GM21717 (cell line): ENCODE measurements at regions not wholly inside any gene's neighbourhood (a gene's known extent, or its start where the extent isn't known, plus 50 kb on each side); places are given as distances from the start of the nearest gene placed in this dataset.
"Not testable (repeated sequence)": the region's sequence is repeated elsewhere in the genome, so short reads cannot be mapped to it uniquely, and the experiment has no call there.

ENCODE experiments used
- ATAC-seq: cut with Tn5 transposase; IDR thresholded peaks from one replicate; pipeline ENCODE4 v1.9.1; 2021; ENCODE audit warnings: mild to moderate bottlenecking, moderate library complexity; ENCODE audit not compliant: unreplicated experiment

GRCh38 chr14:28944605-28945004 is 178.0 kb downstream of the FOXG1 start:
- ATAC-seq: no peak

DNA sequence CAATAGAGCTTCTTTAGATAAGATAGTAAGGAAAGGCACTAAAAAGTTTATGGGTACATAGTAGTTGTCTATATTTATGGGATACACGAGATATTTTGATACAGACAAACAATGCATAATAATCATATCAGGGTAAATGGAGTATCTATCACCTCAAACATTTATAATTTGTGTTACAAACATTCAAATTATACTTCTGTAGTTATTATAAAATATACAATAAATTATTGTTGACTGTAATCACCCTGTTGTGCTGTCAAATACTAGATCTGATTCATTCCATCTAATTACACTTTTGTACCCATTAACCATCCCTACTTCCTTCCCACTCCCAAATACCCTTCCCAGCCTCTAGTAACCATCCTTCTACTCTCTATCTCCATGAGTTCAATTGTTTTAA is 179.7 kb downstream of the FOXG1 start:
- ATAC-seq: no peak

DNA sequence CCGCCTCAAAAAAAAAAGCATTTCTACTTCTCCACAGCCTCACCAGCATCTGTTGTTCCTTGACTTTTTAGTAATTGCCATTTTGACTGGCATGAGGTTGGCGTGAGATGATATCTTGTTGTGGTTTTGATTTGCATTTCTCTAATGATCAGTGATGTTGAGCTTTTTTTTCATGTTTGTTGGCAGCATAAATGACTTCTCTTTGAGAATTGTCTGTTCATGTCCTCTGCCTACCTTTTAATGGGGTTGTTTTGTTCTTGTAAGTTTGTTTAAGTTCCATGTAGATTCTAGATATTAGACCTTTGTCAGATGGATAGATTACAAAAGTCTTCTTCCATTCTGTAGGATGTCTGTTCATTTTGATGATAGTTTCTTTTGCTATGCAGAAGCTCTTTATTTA is 182.9 kb downstream of the FOXG1 start:
- no peak for ATAC-seq

DNA sequence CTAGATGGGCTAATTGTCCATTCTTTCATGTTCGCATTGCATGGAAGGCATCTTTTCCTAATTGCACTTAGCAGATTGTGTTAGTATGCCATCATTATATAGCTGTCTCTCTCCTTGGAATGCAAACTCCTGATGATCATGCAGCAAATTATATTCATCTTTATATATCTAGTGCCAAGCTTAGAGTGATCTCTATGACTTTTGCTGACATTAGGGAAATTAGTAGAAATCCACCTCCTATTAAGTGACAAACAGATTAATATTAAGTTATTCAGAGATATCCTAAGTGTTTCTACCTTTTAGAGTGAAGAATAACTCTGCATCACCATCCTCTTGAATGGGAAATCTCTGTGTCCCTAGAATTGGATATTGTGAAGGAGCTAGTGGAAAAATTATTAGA is 185.6 kb downstream of the FOXG1 start:
- no peak for ATAC-seq

DNA sequence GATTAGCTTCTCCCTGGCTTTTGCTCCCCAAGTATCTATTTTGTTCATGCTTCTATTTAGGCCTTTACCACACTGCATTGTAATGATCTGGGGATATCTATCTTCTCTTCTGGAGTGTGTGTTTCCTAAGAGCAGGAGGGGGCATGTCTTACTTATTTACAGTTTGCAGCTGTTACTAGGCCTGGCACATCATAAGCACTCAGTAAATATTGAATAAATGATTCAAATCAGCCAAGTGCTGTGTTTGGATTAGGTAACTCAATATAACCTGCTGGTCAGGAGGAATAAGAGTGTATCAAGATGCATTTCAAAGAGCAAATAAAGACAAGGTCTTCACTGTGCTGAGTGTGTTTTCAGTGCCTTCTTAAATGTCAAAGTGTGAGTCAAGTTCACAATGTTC is 186.1 kb downstream of the FOXG1 start:
- ATAC-seq: no peak

DNA sequence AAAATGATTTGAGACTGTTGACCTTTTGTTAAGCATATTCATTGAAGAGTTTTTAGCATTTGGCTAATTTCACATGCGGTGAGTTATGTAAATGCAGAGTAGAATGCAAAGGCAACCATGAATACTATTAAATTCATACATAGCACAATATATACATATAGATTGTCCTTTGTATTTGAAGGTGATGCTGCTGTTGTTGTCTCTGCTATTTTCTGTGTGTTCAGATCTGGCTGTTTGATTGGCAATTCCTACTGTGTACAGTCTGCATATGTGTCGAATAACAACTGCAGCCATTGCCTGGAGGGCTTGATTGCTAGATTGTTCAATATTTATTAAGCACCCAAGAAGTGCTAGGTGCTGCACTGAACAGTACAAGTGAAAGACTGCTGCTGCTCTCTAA is 187.4 kb downstream of the FOXG1 start:
- ATAC-seq: no peak

DNA sequence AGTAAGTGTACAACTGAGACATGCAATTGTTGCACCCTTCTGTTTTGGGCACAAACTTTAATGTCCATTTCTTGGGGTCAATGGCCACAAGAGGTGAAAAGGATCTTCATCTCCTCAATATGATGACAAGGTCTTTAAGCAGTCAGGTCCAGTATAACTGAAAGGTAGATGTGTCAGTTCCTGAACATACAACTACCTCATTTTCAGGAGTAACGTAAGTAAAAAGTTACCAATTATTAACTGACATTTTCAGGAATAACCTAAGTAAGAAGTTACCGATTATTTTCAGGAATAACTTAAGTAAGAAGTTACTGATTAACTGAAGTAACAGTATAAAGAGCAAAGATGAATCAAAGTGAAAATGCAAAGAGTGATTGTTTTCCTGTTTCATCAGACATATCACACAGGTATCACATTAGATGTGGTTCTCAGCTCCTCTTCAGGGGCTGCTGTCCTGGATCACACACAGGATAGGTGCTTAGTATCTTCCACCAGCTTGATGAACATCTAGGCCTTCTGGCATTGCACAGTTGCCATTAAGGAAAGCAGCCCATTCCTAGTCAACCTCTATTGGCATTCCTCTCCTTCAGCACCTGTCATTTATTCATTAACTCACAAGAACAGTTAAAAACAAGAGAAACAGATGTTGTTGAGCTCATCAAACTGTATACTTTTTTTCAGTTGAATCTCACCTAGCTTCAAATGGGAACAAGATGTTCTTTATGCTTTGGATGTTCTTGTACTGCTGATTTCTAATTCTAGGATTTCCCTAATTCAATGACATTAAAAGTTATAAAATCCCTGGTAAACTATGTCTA is 200.0 kb downstream of the FOXG1 start:
- peak; percentile 67 for ATAC-seq

GRCh38 chr14:28975084-28975483 is 208.5 kb downstream of the FOXG1 start:
- ATAC-seq: no peak

DNA sequence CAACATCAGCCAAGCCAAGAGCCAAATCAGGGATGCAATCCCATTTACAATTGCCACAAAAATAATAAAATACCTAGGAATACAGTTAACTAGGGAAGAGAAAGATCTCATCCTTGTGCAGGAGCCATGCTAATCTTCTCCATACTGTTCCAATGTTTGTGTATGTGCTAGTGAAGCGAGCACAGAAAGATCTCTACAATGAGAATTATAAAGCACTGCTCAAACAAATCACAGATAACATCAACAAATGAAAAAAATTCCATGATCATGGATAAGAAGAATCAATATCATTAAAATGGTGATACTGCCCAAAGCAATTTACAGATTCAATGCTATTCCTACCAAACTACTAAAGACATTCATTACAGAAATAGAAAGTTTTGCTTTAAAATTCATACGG is 215.6 kb downstream of the FOXG1 start:
- no peak for ATAC-seq

GRCh38 chr14:28983279-28983678 is 216.7 kb downstream of the FOXG1 start:
- no peak for ATAC-seq

DNA sequence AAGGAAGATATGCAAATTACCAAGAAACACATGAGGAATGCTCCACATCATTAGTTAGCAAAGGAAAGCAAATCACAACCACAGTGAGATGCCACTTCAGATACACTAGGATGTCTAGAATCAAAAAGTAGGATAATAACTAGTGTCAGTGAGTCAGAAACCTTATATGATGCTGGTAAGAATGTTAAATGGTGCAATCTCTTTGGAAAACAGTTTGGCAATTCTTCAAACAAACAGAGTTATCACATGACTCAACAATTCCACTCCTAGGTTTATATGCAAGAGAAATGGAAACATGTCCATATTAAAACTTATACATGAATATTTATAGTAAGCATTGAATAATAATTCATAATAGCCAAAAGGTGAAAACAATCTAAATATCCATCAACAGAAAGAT is 220.9 kb downstream of the FOXG1 start:
- no peak for ATAC-seq

- not testable (repeated sequence) for ATAC-seq
Measured at GRCh38 chr14:28997196-28997595, 230.6 kb downstream of the FOXG1 start.

- no peak for ATAC-seq
Measured at GRCh38 chr14:28999656-29000055, 233.1 kb downstream of the FOXG1 start.

GRCh38 chr14:29005647-29006046 is 239.1 kb downstream of the FOXG1 start:
- no peak for ATAC-seq

- ATAC-seq: no peak
Measured at GRCh38 chr14:29007990-29008389, 241.4 kb downstream of the FOXG1 start.

DNA sequence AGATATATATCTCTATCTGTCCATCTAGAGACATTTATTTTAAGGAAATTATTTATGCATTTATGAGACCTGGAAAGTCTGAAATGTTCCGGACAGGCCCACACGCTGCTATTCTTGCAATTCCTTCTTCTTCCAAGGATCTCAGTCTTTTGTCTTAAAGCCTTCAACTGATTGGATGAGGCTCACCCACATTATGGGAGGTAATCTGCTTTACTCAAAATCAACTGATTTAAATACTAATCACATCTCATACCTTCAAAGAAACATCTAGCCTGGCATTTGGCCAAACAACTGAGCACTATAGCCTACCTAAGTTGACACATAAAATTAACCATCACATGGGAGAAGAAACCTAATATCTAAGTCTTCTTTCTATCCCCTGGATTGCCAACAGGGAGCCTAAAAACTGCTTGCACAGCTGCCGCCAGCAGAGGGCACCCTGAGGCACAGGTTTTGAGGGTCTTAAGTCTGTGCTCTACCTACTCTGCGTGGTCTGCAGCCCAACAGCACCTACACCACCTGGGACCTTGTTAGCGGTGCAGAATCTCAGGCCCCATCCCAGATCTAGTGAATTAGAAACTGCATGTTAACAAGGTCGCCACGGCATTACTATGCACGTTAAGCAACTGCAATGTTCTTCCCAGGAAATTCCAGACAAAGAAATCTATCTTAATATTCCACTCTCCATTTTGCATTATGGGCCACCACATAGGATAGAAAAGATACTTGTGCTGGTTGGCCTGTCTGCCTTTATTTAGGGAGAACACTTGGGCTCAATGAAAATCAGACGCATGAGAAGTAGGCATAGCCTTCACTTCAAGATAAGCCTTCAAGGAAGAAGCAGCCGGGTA is 249.7 kb downstream of the FOXG1 start:
- no peak for ATAC-seq

GRCh38 chr14:29023505-29023904 is 256.9 kb downstream of the FOXG1 start:
- not testable (repeated sequence) for ATAC-seq

DNA sequence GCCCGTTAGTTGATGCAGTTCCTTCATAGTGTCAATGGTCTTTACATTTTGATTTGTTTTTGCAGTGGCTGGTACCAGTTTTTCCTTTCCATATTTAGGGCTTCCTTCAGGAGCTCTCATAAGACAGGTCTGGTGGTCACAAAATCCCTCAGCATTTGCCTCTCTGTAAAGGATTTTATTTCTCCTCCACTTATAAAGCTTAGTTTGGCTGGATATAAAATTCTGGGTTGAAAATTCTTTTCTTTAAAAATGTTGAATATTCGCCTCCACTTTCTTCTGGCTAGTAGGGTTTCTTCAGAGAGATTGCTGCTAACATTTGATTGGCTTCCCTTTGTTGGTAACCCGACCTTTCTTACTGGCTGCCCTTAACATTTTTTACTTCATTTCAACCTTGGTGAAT is 260.9 kb downstream of the FOXG1 start:
- ATAC-seq: not testable (repeated sequence)

DNA sequence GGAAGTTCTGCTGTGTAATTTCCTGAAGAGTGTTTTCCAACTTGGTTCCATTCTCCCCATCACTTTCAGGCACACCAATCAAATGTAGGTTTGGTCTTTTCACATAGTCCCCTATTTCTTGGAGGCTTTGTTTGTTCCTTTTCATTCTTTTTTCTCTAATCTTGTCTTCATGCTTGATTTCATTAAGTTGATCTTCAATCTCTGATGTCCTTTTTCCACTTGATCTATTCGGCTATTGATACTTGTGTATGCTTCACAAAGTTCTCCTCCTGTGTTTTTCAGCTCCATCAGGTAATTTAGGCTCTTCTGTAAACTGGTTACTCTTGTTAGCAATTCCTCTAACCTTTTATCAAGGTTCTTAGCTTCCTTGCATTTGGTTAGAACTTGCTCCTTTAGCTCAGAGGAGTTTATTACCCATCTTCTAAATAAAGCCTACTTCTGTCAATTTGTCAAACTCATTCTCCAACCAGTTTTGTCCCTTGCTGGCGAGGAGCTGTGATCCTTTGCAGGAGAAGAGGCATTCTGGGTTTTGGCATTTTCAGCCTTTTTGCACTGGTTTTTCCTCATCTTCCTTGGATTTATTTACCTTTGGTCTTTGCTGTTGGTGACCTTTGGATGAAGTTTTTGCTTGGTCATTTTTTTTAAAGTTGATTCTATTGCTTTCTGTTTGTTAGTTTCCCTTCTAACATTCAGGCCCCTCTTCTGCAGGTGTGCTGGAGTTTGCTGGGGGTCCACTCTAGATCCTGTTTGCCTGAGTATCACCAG is 261.5 kb downstream of the FOXG1 start:
- ATAC-seq: not testable (repeated sequence)

- no peak for ATAC-seq
Measured at GRCh38 chr14:29028973-29029582, 262.5 kb downstream of the FOXG1 start.

DNA sequence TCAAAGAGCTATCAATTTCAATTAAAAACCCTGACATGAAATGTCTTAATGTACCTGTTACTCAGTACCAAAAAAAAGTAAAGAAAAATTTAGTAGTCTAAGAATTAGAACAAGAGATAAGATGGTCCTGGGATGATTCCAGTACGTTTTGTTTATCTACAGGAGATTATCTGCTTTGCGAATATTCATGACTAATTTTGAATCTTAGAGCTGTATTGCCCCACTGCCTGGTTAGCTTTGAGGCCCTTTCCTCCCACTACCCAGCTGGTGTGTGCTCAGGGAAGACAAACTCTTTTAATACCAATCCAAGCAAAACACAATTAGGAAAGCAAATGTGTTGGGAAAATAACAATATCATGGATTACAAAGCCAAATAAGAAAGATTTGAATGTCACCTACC is 263.5 kb downstream of the FOXG1 start:
- no peak for ATAC-seq
